ENCODE measurements at regions not wholly inside any gene's neighbourhood (a gene's known extent, or its start where the extent isn't known, plus 50 kb on each side); places are given as distances from the start of the nearest gene placed in this dataset.

DNA sequence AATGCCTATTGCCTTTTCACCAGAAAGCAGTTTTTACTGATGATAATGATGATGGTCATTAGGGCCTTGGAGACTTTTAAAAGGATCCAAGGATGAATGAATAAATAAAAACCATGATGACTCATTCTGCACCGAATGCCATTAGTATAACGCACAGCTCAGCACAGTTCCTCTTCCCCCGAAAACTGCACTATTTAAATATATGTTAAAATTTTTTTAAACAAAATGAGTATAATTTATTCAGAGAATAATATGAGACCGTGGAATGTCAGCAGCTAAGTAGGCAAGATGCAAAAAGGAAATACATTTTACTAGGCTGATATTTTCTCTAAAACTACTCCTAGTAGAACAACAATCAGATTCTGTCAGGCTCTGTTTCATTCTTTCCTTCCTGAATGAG is 83.4 kb upstream of the NANOGP8 start:
- no peak overlapping the region for H3K27ac ChIP-seq
- H3K4me3 ChIP-seq: no peak overlapping the region
- TF ChIP-seq, protein P1, sequence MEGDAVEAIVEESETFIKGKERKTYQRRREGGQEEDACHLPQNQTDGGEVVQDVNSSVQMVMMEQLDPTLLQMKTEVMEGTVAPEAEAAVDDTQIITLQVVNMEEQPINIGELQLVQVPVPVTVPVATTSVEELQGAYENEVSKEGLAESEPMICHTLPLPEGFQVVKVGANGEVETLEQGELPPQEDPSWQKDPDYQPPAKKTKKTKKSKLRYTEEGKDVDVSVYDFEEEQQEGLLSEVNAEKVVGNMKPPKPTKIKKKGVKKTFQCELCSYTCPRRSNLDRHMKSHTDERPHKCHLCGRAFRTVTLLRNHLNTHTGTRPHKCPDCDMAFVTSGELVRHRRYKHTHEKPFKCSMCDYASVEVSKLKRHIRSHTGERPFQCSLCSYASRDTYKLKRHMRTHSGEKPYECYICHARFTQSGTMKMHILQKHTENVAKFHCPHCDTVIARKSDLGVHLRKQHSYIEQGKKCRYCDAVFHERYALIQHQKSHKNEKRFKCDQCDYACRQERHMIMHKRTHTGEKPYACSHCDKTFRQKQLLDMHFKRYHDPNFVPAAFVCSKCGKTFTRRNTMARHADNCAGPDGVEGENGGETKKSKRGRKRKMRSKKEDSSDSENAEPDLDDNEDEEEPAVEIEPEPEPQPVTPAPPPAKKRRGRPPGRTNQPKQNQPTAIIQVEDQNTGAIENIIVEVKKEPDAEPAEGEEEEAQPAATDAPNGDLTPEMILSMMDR (IDR thresholded peaks at IDR 0.05): no peak

DNA sequence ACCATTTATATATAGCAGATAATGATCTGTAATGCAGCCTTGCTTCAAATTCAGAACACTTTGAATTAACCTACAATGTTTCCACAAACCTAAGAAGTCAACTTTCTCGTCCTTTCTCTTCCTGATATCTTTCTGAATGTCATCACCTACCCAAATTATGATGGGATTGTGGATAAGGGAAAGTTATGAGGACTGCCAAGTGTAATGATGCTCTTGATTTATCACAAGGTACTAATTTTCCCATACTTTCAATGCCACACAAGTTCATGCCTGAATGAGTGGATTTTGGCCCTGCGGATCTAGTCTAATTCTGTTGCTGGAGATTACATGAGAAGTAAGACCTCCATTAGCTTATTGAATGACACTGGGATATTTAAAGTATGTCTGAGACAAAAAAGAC is 82.6 kb upstream of the NANOGP8 start:
- Histone ChIP-seq H3K36me3 (no peaks in the 10 kb centered on the region), H3K27me3 (no peaks in the 10 kb centered on the region), H3K9me3 (no peaks in the 10 kb centered on the region), H3K27ac (no peak overlapping the region), H3K4me1 (no peaks in the 10 kb centered on the region), H3K4me3 (no peak overlapping the region)
- DNase-seq (ENCODE audit: low spot score): no peak
- TF ChIP-seq, protein P1 (IDR thresholded peaks at IDR 0.05): no peak

More for the DNA sequence above, 83.4 kb upstream of the NANOGP8 start:
- H3K36me3 ChIP-seq: no peaks in the 10 kb centered on the region
- no peaks in the 10 kb centered on the region for H3K4me1 ChIP-seq
- H3K9me3 ChIP-seq: no peaks in the 10 kb centered on the region
- no peaks in the 10 kb centered on the region for H3K27me3 ChIP-seq
- no peak for DNase-seq (ENCODE audit: low spot score)

DNA sequence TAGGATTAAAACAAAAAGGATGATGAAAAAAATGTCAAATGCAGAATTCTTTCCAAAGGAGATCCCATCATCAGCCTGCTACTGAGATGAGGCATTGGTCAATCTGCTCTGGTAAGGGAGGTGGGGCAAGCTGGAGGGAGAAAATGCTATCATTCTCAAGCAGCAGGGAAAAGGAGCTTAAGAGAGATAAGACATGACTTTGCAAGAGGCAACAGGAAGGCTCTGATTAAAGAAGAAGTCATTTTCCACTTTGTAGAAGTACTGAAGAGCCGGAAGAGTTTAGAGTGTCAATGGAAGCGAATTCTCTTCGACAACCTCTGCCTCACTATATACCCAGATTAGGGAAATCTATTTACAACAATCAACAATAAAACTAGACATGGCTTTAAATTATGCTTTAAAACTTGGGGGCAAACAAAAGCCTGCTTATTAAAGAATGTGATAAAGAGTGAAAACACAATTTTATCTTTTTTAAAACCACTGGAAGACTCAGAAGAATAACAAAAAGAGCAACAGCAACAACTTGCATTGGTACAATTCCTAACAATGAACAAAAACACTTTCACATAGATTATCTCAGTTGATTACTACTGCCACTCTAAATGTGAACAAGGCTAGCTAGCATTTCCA is 81.8 kb upstream of the NANOGP8 start:
- Histone ChIP-seq H3K36me3 (no peaks in the 10 kb centered on the region), H3K4me1 (no peaks in the 10 kb centered on the region), H3K4me3 (no peak overlapping the region), H3K27me3 (no peaks in the 10 kb centered on the region), H3K9me3 (no peaks in the 10 kb centered on the region), H3K27ac (no peak overlapping the region)
- TF ChIP-seq, protein P1 (IDR thresholded peaks at IDR 0.05): no peak
- DNase-seq (ENCODE audit: low spot score): no peak

DNA sequence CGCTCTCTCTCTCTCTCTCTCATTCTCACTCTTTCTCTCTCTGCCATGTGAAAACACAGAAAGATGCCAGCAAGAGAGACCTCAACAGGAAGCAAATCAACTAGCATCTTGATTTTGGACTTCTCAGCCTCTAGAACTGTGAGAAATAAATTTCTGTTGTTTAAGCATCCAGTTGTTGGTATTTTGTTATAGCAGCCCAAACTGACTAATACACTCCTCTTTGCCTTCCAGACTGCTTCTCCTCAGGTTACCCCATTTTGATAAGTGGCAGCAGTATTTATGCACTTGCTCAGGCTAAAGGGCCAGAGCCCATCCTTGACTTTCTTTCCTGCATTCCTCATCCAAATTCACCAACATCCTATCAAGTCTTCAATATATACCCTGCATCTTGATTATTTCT is 76.6 kb upstream of the NANOGP8 start:
- no peaks in the 10 kb centered on the region for H3K27me3 ChIP-seq
- H3K4me3 ChIP-seq: no peak overlapping the region
- TF ChIP-seq, protein P1 (IDR thresholded peaks at IDR 0.05): no peak
- H3K4me1 ChIP-seq: no peaks in the 10 kb centered on the region
- no peaks in the 10 kb centered on the region for H3K36me3 ChIP-seq
- H3K27ac ChIP-seq: no peak overlapping the region
- H3K9me3 ChIP-seq: no peaks in the 10 kb centered on the region
- DNase-seq (ENCODE audit: low spot score): no peak

DNA sequence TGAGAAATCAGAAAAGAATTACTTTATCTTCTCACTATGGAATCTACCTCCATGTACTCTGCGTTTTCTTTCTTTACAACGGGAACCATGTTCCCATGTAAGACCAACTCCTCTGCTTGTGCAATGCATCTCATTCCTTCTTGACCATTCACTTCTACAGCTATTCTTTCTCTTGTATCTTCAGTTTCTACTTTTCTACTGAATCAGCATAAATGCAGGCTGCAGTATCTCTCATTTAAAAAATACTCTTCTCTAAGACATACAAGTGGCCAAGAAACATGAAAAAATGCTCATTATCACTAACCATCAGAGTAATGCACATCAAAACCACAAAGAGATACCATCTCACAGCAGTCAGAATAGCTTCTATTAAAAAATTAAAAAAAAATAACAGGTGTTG is 74.1 kb upstream of the NANOGP8 start:
- DNase-seq (ENCODE audit: low spot score): no peak
- H3K36me3 ChIP-seq: no peaks in the 10 kb centered on the region

More for the DNA sequence above, 74.1 kb upstream of the NANOGP8 start:
- Histone ChIP-seq H3K9me3 (no peaks in the 10 kb centered on the region), H3K27me3 (no peaks in the 10 kb centered on the region), H3K4me3 (no peak overlapping the region), H3K27ac (no peak overlapping the region), H3K4me1 (no peaks in the 10 kb centered on the region)
- TF ChIP-seq, protein P1 (IDR thresholded peaks at IDR 0.05): no peak
